NCI-H774 (cell line): ENCODE measurements at regions not wholly inside any gene's neighbourhood (a gene's known extent, or its start where the extent isn't known, plus 50 kb on each side); places are given as distances from the start of the nearest gene placed in this dataset.

Experiments
- DNase-seq: peaks from one replicate; lab custom pipeline; 2025; lab: John Stamatoyannopoulos, UW

DNA sequence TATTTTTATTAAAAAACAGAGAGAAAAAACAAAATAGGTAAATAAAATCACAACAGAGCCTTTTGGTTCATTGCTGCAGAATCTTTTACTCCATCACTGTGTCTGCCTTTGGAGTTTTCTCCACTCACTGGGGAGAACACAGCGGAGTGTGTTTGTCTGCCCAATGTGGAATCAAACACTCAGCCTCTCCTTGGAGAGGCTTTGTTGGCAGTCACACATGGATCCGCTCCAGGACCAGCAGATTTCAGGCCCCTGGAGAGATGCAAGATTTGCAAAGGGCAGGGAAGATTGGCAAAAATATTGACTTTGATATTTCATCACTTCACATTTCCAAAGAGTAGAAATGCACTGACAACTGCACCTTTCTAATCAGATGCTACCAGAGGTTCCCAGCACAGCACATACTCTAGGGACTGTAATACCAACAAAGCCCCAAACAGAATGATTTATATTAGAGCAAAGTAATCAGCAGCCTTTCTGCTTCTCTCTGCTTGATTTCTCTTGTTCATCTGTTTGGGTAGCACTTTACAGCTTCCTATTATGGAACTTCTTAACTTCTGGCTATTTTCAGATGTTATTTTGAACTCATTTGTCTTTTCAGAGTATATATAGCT lies 1898.8 kb upstream of the PIK3C3 start:
- no peak for DNase-seq

GRCh38 chr18:40055262-40055661 lies 1899.8 kb upstream of the PIK3C3 start:
- no peak for DNase-seq

- DNase-seq: no peak
These were observed 1905.3 kb upstream of the PIK3C3 start for GRCh38 chr18:40049716-40050115.

DNA sequence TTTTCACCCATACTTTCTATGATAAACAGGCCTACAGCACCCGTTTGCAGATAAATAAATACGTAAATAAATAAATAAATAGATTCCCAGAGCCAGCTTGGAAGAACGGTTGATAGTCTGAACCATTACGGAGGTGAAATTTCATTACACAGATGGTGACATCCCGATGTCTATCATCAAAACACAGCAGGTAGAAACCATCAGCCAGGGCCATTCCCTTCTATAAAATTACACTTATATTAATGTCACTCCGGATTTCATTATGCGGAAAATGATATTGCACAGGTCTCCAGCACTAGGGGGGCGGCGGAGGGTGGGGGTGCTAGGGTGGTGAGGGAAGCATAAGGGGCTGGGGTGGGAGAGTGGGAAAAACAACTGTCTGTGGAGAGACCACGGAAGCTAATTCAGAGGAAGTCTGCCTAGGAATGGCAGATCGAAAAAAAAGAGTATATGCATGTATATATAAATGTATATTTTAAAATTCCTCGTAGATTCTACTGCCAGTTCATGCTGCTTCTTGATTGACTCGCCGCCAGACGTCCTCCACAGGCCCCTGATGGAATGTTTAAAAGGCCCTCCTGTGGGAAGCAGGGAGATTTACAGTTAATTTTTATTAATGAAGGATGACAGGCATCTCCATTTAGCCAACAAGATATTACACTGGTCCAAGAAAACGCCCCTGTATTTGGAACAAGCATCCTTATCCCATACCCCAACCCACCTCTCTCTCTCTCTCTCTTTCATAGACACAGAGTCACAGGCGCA lies 1906.0 kb upstream of the PIK3C3 start:
- DNase-seq: no peak

DNA sequence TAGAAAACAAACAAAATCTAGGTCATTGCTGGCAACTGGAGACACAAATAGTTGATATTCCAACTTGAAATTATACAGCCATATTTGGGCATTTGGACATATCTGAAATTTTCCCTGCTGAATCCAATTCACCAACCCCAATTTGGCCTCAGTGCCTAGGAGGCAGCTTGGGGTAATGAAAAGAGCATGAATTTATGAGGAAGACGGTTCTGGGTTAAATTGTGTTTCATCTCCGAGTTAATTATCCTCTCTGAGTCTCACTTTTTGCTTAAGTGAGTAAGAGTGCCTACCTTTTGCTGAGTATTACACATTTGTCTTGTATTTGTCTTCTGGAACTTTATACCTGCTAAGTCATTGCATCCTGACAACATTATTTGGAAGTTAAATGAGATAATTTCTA lies 1906.8 kb upstream of the PIK3C3 start:
- no peak for DNase-seq

DNA sequence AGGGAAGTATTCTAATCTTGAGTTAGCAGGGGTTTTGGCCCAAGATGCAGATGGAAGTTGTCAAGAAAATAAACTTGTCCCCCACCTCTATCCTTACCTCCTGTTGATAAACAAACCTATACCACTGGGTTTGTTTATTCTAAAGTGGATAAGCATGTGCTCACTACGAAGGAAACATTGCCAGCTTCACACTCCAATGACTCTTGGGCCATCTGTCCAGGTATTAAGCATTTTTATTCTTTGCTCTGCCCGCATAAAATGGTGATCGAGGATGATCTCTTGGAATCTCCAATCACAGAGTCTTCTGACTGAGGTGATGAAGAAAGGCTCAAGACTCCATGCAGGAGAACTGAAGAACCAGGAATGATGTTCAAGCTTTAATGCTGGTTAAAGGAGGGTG lies 1908.4 kb upstream of the PIK3C3 start:
- no peak for DNase-seq

- DNase-seq: no peak
These were observed 1913.1 kb upstream of the PIK3C3 start for GRCh38 chr18:40041951-40042350.

DNA sequence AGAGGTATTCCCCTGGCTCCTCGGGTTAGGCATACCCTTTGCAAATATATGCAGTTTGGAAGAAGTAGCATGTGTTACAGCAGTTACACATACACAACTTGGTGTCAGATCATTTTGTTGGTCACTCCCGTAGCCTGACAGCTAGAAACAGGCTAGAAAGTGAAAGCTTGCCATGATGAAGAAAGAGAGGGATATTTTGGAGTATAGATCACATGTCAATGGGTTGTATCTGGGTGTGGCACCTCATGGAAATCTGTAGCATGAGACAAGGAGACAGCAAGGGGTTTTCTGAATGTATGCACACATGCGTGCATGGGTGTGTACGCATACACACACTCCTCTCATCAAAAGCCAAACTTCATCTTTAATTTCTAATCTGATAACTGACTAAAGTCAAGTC lies 1914.5 kb upstream of the PIK3C3 start:
- DNase-seq: no peak

GRCh38 chr18:40037356-40037755 lies 1917.7 kb upstream of the PIK3C3 start:
- no peak for DNase-seq

DNA sequence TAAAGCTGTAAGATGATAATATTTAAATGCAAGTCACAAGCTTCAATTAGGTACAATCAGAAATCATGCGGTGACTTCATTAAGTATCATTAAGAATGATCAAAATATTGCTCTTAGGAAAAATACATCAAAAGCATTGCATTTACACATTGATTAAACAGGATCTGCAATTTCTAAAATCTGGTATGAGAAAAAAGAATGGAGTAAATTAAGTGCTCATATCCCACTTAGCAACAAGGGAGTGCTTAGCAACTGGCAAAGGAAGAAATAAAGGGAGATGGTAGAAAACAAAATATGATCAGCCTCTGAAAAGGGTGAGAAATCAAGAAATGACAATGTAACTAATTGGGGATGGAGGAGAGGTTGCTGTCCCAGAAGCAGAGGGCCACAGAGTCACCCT lies 1918.2 kb upstream of the PIK3C3 start:
- no peak for DNase-seq

DNA sequence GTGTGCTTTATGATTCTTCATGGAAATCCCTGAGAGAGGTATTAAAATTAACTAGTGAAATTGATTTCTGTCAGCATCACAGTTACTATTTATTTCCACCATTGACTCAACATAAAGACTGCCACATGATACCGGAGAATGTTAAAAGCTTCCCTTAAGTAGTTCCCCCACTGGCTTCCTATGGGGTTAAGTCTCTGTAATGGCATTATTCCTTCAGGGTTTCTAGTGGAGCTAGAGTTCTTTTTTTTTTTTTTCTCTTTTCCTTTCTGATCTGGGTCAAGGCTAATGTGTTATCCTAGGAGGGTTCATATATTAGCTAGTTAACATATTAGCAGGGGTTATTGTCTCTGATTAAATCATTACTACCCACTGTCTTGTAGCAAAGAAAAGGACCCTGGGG lies 1919.1 kb upstream of the PIK3C3 start:
- DNase-seq: no peak

DNA sequence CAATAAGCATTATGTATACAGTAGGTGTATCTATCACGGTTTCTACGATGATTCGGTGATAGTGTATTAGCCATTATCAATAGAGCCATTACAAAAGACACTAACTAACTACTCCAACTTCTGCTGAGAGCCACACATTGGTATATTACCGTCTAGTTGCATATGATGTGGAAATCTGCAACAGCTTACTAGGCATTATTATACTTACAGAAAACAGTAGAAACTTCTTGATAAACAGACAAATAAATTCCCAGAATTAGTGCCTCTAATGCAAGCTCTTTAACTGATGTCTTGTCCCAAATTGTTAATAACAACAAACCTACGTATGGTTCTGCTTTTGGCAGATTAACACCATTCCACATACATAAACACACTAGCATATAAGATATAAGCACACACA lies 1923.0 kb upstream of the PIK3C3 start:
- no peak for DNase-seq

DNA sequence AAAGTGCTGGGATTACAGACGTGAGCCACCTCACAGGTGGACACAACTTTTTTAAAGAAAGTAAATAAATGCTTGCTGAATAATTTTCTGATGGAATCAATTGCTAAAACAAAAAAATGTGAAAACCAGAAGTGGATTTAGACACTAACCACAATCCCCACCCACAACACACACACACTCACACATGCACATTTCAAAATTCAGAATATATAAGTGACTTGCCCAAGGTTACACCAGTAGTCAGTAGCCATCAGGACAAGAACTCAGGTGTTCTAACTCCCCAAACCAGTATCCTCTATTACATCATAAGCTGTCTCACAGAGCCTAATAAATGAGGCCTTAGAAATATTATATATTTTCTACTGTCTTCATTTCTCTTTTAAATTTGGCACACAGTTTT lies 1923.6 kb upstream of the PIK3C3 start:
- DNase-seq: no peak

DNA sequence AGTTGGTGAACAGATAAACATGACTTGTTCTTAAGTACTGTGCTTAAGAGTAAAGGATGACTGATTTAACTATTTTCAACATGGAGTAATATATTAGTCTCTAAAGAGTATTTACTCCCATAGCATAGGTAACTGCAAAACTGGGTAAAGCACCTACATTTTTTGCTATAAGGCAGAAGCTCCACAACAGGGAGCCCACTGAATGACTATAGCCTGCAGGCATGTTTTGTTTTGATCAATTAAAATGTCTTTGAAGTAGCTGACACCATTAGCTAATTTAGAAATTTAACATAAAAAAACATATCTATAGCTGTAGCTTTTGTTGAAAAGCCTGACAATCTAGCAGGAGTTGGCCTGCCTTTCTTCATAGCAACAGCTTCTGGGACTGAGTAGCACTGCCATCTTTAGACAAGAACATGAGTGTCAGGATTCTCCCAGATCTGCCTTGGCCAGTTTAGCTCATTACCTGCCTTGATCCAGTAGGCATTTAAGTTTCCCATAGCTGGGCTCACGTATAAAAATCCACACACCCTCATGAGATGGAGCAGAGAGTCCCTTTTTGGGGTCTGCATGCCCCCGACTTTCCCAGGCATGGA lies 1935.1 kb upstream of the PIK3C3 start:
- DNase-seq: no peak

DNA sequence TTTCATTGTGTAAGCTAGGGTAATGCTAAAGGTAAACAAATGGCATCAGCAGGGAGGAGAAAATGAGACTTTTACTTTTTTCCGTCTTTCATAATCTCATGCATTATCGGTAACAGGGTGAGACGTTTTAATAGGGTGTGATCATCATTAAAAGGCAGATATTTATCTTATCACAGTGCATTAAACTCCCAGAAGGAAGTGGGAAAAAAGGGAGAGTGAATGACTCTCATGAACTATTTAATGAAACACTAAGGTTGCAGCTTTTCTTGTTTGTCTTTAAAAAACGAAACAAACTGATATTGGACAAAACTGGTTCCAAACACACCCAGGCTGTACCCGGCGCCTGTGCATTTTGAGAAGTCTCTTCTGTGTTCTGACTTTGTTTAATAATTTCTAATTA lies 1936.8 kb upstream of the PIK3C3 start:
- DNase-seq: no peak

DNA sequence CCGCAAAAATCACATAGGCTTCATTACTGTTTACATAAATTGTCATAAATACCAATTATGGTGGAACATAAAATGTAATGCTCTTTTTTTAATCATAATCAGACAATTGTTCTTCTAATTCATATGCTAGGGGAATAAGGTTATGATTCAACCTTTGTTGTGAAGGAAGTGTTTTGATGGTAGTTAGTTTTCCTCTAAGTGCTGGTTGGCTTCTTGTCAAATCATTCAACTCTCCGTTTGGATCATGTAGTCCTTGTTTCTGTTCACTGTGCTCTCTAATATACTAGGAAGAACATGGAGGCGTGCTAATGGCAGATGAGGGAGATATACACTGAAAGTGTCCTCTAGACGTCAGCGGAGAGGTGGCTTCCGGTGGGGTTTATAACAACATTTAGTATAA lies 1938.0 kb upstream of the PIK3C3 start:
- DNase-seq: no peak

DNA sequence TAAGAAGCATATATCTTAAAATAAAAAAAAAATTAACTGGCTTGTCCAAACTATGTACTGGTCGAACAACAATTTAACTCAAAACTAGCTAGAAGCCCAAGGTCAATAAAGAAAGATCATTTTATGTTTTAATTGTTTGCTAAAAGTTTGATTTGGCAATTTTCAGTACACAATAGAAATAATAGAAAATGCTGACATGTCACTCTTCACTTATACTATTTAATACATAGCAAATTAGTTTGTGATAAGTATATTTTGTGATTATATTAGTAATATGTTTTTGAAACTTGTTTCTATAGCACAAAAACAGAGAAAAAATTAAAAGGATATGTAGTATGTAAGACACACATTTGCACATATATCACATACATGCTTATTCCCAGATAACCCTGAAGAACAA lies 1938.6 kb upstream of the PIK3C3 start:
- no peak for DNase-seq

GRCh38 chr18:40013001-40013609 lies 1941.9 kb upstream of the PIK3C3 start:
- no peak for DNase-seq

- DNase-seq: no peak
These were observed 1943.8 kb upstream of the PIK3C3 start for GRCh38 chr18:40011201-40011600.

GRCh38 chr18:40006634-40007033 lies 1948.4 kb upstream of the PIK3C3 start:
- DNase-seq: no peak

GRCh38 chr18:40004246-40004645 lies 1950.8 kb upstream of the PIK3C3 start:
- DNase-seq: no peak

DNA sequence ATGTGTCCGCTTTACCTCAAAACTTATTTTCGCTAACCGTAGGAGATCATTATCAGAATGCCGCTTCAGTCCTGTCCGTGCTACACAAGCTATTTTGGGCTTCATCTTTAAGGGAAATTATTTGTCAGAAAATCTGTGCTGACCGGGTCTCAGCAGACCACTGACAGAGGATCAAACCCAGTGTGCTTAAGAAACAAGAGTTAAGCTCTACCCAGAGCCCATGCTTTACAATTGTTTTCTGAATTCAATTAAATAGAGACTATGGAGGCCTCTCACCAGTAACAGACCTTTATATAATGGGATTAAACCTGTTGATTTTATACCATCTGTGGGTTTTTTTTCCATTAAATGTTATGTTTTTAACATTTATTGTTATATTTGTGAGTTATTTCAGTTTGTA lies 1956.7 kb upstream of the PIK3C3 start:
- DNase-seq: no peak

GRCh38 chr18:39994498-39994897 lies 1960.5 kb upstream of the PIK3C3 start:
- DNase-seq: no peak
